ENCODE measurements at regions not wholly inside any gene's neighbourhood (a gene's known extent, or its start where the extent isn't known, plus 50 kb on each side); places are given as distances from the start of the nearest gene placed in this dataset.

GRCh38 chr5:8831854-8832253 is 714.0 kb downstream of the SEMA5A start:
- TF ChIP-seq SIN3A (IDR thresholded peaks at IDR 0.05; ENCODE audit: low read depth), result no peak
- TF ChIP-seq, protein P1, sequence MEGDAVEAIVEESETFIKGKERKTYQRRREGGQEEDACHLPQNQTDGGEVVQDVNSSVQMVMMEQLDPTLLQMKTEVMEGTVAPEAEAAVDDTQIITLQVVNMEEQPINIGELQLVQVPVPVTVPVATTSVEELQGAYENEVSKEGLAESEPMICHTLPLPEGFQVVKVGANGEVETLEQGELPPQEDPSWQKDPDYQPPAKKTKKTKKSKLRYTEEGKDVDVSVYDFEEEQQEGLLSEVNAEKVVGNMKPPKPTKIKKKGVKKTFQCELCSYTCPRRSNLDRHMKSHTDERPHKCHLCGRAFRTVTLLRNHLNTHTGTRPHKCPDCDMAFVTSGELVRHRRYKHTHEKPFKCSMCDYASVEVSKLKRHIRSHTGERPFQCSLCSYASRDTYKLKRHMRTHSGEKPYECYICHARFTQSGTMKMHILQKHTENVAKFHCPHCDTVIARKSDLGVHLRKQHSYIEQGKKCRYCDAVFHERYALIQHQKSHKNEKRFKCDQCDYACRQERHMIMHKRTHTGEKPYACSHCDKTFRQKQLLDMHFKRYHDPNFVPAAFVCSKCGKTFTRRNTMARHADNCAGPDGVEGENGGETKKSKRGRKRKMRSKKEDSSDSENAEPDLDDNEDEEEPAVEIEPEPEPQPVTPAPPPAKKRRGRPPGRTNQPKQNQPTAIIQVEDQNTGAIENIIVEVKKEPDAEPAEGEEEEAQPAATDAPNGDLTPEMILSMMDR (IDR thresholded peaks at IDR 0.05 in 2 of 3, conservative IDR thresholded peaks at IDR 0.05 in 1 of 3; ENCODE audit: borderline replicate concordance in 1 of 3, insufficient read depth in 1 of 3, low read depth in 2 of 3, low read length in 2 of 3), result no peak
- no peak for DNase-seq (ENCODE audit: low read depth, low spot score)
- ChIA-PET POLR2A (no interaction called here), RAD21 (ENCODE audit: low non-redundant PET in 1 of 2, low total read pairs in 2 of 2, uncharacterized antibody in 2 of 2, unreplicated experiment in 2 of 2) (no interaction called here), CTCF (no interaction called here)
- no peak overlapping the region for H3K27ac ChIP-seq (ENCODE audit: low read depth, low read length)
- H3K4me3 ChIP-seq (replicated peaks in 1 of 2; ENCODE audit: low read depth in 1 of 2, low read length in 2 of 2), result no peak overlapping the region
- no peak overlapping the region for H2AFZ ChIP-seq (ENCODE audit: low read depth, low read length, poor library complexity, severe bottlenecking)
- no peak overlapping the region for H3K4me2 ChIP-seq (ENCODE audit: low read length)
- H3K27me3 ChIP-seq (ENCODE audit: insufficient read depth, low read length), result no peaks in the 10 kb centered on the region
- H3K9ac ChIP-seq (ENCODE audit: low read length), result no peak overlapping the region
- H3K4me1 ChIP-seq (ENCODE audit: control insufficient read depth in 1 of 2, insufficient read depth in 2 of 2, low read length in 2 of 2), result no peaks in the 10 kb centered on the region
- no TSS peak for BruUV-seq (replicated peaks)
- no peaks in the 10 kb centered on the region for H3K36me3 ChIP-seq (ENCODE audit: control insufficient read depth in 1 of 2, insufficient read depth in 2 of 2, low read length in 2 of 2)
- intact Hi-C loops (cut with micrococcal nuclease), result no loop called here
- H4K20me1 ChIP-seq (ENCODE audit: insufficient read depth), result no peaks in the 10 kb centered on the region
- peaks cover 4 to 13% of the 10 kb centered on the region in 2 experiments; a peak in 2 of 4 replicates for H3K9me3 ChIP-seq (ENCODE audit: control insufficient read depth in 1 of 2, insufficient read depth in 1 of 2, low read depth in 1 of 2, low read length in 2 of 2)
- H3K79me2 ChIP-seq (ENCODE audit: insufficient read depth, low read length), result no peaks in the 10 kb centered on the region
- no peak for ATAC-seq
- no peaks in the 10 kb centered on the region for H3K9me2 ChIP-seq (ENCODE audit: insufficient read depth)

DNA sequence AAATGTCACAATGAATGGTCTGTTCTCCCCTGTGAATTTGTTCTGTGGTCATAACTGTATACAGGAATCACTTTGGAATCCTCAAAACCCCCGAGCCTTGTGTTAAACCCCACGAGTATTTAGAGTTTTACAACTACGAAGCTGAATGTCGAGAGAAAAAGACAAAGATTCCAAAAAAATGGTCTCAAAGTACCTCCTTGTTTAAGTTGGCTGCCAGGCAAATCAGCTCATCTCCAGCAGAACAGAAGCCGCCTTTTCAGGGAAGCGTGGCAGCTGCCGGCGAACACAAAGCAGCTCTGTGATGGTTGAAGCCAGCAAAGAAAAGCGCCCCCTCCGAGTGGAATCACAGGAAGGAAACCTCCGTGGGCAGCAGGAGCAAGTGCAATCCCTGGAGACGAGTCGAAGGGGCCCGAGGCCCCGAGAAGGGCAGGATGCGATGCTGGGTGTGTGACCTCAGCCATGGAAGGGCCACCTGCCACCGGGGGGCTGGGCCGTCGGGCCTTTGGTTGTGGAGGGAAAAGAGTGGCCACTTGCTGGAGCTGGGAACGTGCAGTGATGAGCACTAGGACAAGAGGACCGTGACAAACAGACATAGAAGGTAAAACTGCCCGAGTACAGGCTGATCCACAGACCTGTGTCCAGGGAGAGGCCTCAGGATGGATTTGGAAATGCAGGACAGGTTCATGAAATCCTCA is 706.4 kb downstream of the SEMA5A start:
- H3K9me3 ChIP-seq (ENCODE audit: control insufficient read depth in 1 of 2, insufficient read depth in 1 of 2, low read depth in 1 of 2, low read length in 2 of 2), result peaks cover 14 to 17% of the 10 kb centered on the region in 2 experiments; a peak in 2 of 4 replicates
- no peak overlapping the region for H2AFZ ChIP-seq (ENCODE audit: low read depth, low read length, poor library complexity, severe bottlenecking)
- no peak for ATAC-seq
- H3K4me1 ChIP-seq (ENCODE audit: control insufficient read depth in 1 of 2, insufficient read depth in 2 of 2, low read length in 2 of 2), result no peaks in the 10 kb centered on the region
- intact Hi-C loops (cut with micrococcal nuclease), result no loop called here
- TF ChIP-seq, protein P2, sequence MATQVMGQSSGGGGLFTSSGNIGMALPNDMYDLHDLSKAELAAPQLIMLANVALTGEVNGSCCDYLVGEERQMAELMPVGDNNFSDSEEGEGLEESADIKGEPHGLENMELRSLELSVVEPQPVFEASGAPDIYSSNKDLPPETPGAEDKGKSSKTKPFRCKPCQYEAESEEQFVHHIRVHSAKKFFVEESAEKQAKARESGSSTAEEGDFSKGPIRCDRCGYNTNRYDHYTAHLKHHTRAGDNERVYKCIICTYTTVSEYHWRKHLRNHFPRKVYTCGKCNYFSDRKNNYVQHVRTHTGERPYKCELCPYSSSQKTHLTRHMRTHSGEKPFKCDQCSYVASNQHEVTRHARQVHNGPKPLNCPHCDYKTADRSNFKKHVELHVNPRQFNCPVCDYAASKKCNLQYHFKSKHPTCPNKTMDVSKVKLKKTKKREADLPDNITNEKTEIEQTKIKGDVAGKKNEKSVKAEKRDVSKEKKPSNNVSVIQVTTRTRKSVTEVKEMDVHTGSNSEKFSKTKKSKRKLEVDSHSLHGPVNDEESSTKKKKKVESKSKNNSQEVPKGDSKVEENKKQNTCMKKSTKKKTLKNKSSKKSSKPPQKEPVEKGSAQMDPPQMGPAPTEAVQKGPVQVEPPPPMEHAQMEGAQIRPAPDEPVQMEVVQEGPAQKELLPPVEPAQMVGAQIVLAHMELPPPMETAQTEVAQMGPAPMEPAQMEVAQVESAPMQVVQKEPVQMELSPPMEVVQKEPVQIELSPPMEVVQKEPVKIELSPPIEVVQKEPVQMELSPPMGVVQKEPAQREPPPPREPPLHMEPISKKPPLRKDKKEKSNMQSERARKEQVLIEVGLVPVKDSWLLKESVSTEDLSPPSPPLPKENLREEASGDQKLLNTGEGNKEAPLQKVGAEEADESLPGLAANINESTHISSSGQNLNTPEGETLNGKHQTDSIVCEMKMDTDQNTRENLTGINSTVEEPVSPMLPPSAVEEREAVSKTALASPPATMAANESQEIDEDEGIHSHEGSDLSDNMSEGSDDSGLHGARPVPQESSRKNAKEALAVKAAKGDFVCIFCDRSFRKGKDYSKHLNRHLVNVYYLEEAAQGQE (IDR thresholded peaks at IDR 0.05; ENCODE audit: low read depth), result no peak
- TF ChIP-seq POLR2AphosphoS5 (IDR thresholded peaks at IDR 0.05; ENCODE audit: low read depth, low read length) (no peak), RAD21 (IDR thresholded peaks at IDR 0.05; ENCODE audit: low read depth) (no peak), JUND (IDR thresholded peaks at IDR 0.05) (no peak), ZFX (IDR thresholded peaks at IDR 0.05) (no peak), SP1 (IDR thresholded peaks at IDR 0.05; ENCODE audit: low read depth) (no peak), CEBPB (IDR thresholded peaks at IDR 0.05; ENCODE audit: low read depth) (no peak), YY1 (IDR thresholded peaks at IDR 0.05; ENCODE audit: extremely low read depth, insufficient replicate concordance, low read depth, low read length) (no peak), ZNF274 (IDR thresholded peaks at IDR 0.05; ENCODE audit: low read depth, low read length) (no peak), EZH2 (IDR thresholded peaks at IDR 0.05) (no peak)
- H3K9me2 ChIP-seq (ENCODE audit: insufficient read depth), result no peaks in the 10 kb centered on the region
- H3K36me3 ChIP-seq (ENCODE audit: control insufficient read depth in 1 of 2, insufficient read depth in 2 of 2, low read length in 2 of 2), result no peaks in the 10 kb centered on the region
- no peaks in the 10 kb centered on the region for H3K79me2 ChIP-seq (ENCODE audit: insufficient read depth, low read length)
- H3K4me2 ChIP-seq (ENCODE audit: low read length), result no peak overlapping the region
- H4K20me1 ChIP-seq (ENCODE audit: insufficient read depth), result no peaks in the 10 kb centered on the region
- RAD21 ChIA-PET (ENCODE audit: low non-redundant PET in 1 of 2, low total read pairs in 2 of 2, uncharacterized antibody in 2 of 2, unreplicated experiment in 2 of 2), result no interaction called here
- H3K27me3 ChIP-seq (ENCODE audit: insufficient read depth, low read length), result no peaks in the 10 kb centered on the region
- CTCF ChIA-PET, result no interaction called here
- H3K27ac ChIP-seq (ENCODE audit: low read depth, low read length), result no peak overlapping the region
- no TSS peak for BruUV-seq (replicated peaks)
- no peak for DNase-seq (ENCODE audit: low read depth, low spot score)
- POLR2A ChIA-PET, result no interaction called here
- no peak overlapping the region for H3K9ac ChIP-seq (ENCODE audit: low read length)
- H3K4me3 ChIP-seq (replicated peaks in 1 of 2; ENCODE audit: low read depth in 1 of 2, low read length in 2 of 2), result no peak overlapping the region
